ENCODE measurements at regions not wholly inside any gene's neighbourhood (a gene's known extent, or its start where the extent isn't known, plus 50 kb on each side); places are given as distances from the start of the nearest gene placed in this dataset.

- Histone ChIP-seq H3K27me3 (ENCODE audit: insufficient read depth, low read depth, low read length) (no peaks in the 10 kb centered on the region), H3K9me3 (ENCODE audit: low read length) (no peaks in the 10 kb centered on the region), H3K4me3 (ENCODE audit: low read length) (no peak overlapping the region)
These were observed 756.4 kb upstream of the IGFBP7 start for GRCh38 chr4:57866468-57867171.

GRCh38 chr4:57865264-57865663 lies 755.1 kb upstream of the IGFBP7 start:
- Histone ChIP-seq H3K4me2 (ENCODE audit: low read length) (no peak overlapping the region), H2AFZ (ENCODE audit: low read depth, low read length) (no peak overlapping the region), H3K4me3 (ENCODE audit: low read length) (no peak overlapping the region), H3K9me3 (ENCODE audit: low read length) (no peaks in the 10 kb centered on the region), H3K9ac (ENCODE audit: low read length) (no peak overlapping the region), H3K9me2 (ENCODE audit: insufficient read depth, low read length) (no peaks in the 10 kb centered on the region), H3K27me3 (ENCODE audit: insufficient read depth, low read depth, low read length) (no peaks in the 10 kb centered on the region), H3K79me2 (replicated peaks; ENCODE audit: insufficient read depth, low read length) (no peaks in the 10 kb centered on the region), H4K20me1 (ENCODE audit: insufficient read depth) (no peaks in the 10 kb centered on the region), H3K36me3 (ENCODE audit: insufficient read depth, low read length) (no peaks in the 10 kb centered on the region), H3F3A (ENCODE audit: insufficient read depth, low read length, poor library complexity, severe bottlenecking) (no peaks in the 10 kb centered on the region), H3K27ac (ENCODE audit: low read length) (no peak overlapping the region)
- TF ChIP-seq SMC3 (conservative IDR thresholded peaks at IDR 0.05; ENCODE audit: poor library complexity), result no peak
- no peak for TF ChIP-seq CTCF (IDR thresholded peaks at IDR 0.05; ENCODE audit: poor library complexity, severe bottlenecking)
- no peak for TF ChIP-seq EP300 (conservative IDR thresholded peaks at IDR 0.05; ENCODE audit: poor library complexity, severe bottlenecking)
- TF ChIP-seq POLR2AphosphoS5 (IDR thresholded peaks at IDR 0.05), result no peak
- no peak for TF ChIP-seq TAF1 (IDR thresholded peaks at IDR 0.05; ENCODE audit: low read depth)
- no peak for TF ChIP-seq REST (IDR thresholded peaks at IDR 0.05; ENCODE audit: borderline replicate concordance)
- no peak for TF ChIP-seq EZH2 (IDR thresholded peaks at IDR 0.05; ENCODE audit: borderline replicate concordance, insufficient read depth, low read length, poor library complexity, severe bottlenecking)

More at GRCh38 chr4:57866468-57867171, 756.4 kb upstream of the IGFBP7 start:
- Histone ChIP-seq H3K4me2 (ENCODE audit: low read length) (no peak overlapping the region), H3F3A (ENCODE audit: insufficient read depth, low read length, poor library complexity, severe bottlenecking) (no peaks in the 10 kb centered on the region), H2AFZ (ENCODE audit: low read depth, low read length) (no peak overlapping the region), H3K9ac (ENCODE audit: low read length) (no peak overlapping the region), H3K79me2 (replicated peaks; ENCODE audit: insufficient read depth, low read length) (no peaks in the 10 kb centered on the region), H4K20me1 (ENCODE audit: insufficient read depth) (no peaks in the 10 kb centered on the region), H3K9me2 (ENCODE audit: insufficient read depth, low read length) (no peaks in the 10 kb centered on the region), H3K27ac (ENCODE audit: low read length) (no peak overlapping the region), H3K36me3 (ENCODE audit: insufficient read depth, low read length) (no peaks in the 10 kb centered on the region)
- no peak for TF ChIP-seq REST (IDR thresholded peaks at IDR 0.05; ENCODE audit: borderline replicate concordance)
- no peak for TF ChIP-seq SMC3 (conservative IDR thresholded peaks at IDR 0.05; ENCODE audit: poor library complexity)
- no peak for TF ChIP-seq RAD21 (conservative IDR thresholded peaks at IDR 0.05)
- no peak for TF ChIP-seq TAF1 (IDR thresholded peaks at IDR 0.05; ENCODE audit: low read depth)
- TF ChIP-seq CTCF (IDR thresholded peaks at IDR 0.05; ENCODE audit: poor library complexity, severe bottlenecking), result no peak
